ENCODE measurements at regions not wholly inside any gene's neighbourhood (a gene's known extent, or its start where the extent isn't known, plus 50 kb on each side); places are given as distances from the start of the nearest gene placed in this dataset.

DNA sequence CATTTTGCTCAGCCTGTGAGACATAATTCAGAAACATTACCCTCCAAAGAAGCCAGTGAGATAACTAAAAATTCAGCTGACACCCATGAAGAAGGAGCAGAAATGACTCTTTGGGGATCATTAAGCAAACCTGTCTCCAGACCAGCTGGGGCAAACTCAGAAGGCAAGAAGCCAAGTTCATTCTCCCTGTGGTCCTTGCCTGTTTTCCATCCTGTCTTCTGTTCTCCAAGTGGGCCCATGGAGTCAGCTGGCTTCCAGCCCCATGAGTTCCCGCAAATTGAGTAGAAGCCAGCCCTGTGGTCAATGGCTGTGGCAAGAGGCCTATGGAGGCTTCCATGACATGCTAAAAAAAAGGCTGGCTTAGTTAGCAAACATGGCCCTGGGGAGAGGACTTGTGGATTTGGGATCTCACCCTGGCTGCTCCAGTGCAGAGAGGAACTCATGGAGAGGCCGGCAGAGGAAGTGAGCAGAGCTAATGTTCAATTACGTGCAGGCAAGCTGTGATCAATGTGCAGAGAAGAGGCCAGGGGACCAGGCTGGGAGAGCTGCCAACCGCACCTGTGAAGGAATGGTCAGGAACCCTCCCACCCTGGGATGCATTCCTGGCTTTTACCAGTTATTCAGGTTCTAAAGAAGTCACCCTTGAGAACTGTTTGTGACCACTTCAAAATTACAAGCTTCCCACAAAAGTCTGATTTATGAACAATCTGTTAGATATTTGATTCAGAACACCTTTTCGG lies 229.1 kb downstream of the TSHZ3 start:
- no peaks in the 10 kb centered on the region for H3K36me3 ChIP-seq (ENCODE audit: low read depth)
- TF ChIP-seq, protein P1, sequence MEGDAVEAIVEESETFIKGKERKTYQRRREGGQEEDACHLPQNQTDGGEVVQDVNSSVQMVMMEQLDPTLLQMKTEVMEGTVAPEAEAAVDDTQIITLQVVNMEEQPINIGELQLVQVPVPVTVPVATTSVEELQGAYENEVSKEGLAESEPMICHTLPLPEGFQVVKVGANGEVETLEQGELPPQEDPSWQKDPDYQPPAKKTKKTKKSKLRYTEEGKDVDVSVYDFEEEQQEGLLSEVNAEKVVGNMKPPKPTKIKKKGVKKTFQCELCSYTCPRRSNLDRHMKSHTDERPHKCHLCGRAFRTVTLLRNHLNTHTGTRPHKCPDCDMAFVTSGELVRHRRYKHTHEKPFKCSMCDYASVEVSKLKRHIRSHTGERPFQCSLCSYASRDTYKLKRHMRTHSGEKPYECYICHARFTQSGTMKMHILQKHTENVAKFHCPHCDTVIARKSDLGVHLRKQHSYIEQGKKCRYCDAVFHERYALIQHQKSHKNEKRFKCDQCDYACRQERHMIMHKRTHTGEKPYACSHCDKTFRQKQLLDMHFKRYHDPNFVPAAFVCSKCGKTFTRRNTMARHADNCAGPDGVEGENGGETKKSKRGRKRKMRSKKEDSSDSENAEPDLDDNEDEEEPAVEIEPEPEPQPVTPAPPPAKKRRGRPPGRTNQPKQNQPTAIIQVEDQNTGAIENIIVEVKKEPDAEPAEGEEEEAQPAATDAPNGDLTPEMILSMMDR (IDR thresholded peaks at IDR 0.05) = no peak
- no peaks in the 10 kb centered on the region for H3K4me1 ChIP-seq (ENCODE audit: low read depth)
- no peaks in the 10 kb centered on the region for H3K9me3 ChIP-seq
- DNase-seq (no peak), ATAC-seq (no peak)
- intact Hi-C loops (cut with DNase I, micrococcal nuclease) = no loop called here
- H3K4me3 ChIP-seq = no peak overlapping the region

DNA sequence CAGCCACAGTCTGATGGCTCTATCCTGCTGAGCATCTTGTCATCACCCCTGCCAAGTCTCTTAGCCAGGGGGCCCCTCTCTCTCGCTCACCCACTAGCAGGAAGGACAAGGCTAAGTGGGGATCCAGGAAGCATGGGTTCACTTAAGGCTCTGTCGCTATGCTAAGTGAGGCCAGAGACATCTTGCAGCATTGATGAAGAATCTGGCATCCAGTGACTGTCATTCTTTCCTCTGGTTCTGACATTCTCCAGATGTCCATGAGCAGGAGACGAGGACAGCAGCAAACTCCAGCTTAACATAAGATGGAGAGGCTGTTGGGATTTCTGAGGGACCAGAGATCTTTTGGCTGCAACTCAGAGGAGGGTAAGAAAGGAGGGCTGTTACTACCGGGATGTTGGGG lies 230.2 kb downstream of the TSHZ3 start:
- H3K4me3 ChIP-seq = no peak overlapping the region
- no peaks in the 10 kb centered on the region for H3K36me3 ChIP-seq (ENCODE audit: low read depth)
- intact Hi-C loops (cut with DNase I, micrococcal nuclease) = no loop called here
- no peaks in the 10 kb centered on the region for H3K9me3 ChIP-seq
- DNase-seq = no peak
- ATAC-seq = no peak
- TF ChIP-seq, protein P1 (IDR thresholded peaks at IDR 0.05) = no peak
- no peaks in the 10 kb centered on the region for H3K4me1 ChIP-seq (ENCODE audit: low read depth)

DNA sequence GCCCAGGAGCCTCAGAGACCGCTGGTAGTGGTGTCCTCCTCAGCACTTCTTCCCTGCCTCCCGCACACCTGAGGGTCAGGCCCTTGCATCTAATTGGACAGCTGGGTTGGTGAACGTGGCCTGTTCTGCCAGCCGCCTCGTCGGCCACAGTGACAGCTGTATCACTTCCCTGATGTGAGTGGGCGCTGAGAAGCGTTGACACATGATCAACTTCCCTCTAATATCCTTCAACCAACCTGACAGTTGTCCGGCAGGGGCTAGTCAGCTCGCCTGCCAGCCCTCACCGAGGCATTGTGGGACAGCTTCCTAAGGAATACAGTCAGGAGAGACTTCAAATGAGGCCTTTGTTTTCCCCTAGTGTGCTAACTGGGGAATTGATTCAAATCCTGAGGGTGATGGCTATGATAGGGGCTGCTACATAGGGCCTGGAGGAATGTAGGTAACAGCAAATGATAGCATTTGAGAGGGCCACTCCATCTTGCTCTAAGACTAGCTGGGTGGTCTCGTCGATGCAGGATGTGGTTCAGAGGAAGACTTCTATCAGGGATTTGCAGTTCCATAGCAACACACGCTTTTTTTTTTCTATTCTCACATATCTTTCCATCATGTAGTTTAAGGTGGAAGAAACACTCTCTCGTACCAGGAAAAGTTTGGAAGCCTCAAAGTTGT lies 230.8 kb downstream of the TSHZ3 start:
- ATAC-seq (peak; percentile 22), DNase-seq (no peak)
- TF ChIP-seq, protein P1 (IDR thresholded peaks at IDR 0.05) = no peak
- no peaks in the 10 kb centered on the region for H3K36me3 ChIP-seq (ENCODE audit: low read depth)
- no peaks in the 10 kb centered on the region for H3K9me3 ChIP-seq
- no peak overlapping the region for H3K4me3 ChIP-seq
- H3K4me1 ChIP-seq (ENCODE audit: low read depth) = no peaks in the 10 kb centered on the region
- intact Hi-C loops (cut with DNase I, micrococcal nuclease) = no loop called here

DNA sequence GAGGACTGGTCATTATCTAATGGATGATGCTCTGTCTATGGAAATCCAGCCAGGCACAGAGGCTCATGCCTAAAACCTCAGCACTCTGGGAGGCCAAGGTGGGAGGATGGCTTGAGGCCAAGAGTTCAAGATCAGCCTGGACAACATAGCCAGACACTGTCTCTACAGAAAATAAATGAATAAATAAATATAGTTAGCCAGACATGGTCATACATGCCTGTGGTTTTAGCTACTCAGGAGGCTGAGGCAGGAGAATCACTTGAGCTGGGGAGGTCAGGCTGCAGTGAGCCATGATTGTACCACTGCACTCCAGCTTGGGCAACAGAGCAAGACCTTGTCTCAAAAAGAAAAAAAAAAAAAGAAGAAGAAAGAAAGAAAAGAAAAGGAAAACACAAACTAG lies 234.7 kb downstream of the TSHZ3 start:
- TF ChIP-seq, protein P1 (IDR thresholded peaks at IDR 0.05) = no peak
- H3K36me3 ChIP-seq (ENCODE audit: low read depth) = no peaks in the 10 kb centered on the region
- no peak overlapping the region for H3K4me3 ChIP-seq
- intact Hi-C loops (cut with DNase I, micrococcal nuclease) = no loop called here
- ATAC-seq (no peak), DNase-seq (no peak)
- no peaks in the 10 kb centered on the region for H3K4me1 ChIP-seq (ENCODE audit: low read depth)
- H3K9me3 ChIP-seq = no peaks in the 10 kb centered on the region

DNA sequence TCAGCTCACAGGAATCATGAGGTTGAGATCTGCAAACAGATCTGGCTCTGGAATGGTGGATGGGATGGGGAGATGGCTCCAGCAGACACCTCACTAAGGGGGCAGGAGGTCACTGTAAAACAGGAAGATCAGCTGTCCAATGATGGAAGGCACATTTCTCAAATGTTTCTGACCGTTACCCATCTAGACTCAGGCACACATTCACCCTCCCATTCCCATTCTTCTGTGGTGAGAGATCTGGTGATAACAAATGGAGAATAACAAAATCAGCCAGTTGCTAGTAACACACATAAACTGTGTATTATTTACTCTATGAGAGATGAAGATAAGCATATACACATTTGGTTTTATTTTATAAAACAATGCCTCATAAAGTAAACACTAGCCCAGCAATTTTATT lies 235.9 kb downstream of the TSHZ3 start:
- ATAC-seq = no peak
- Histone ChIP-seq H3K4me1 (ENCODE audit: low read depth) (no peaks in the 10 kb centered on the region), H3K36me3 (ENCODE audit: low read depth) (no peaks in the 10 kb centered on the region), H3K9me3 (no peaks in the 10 kb centered on the region), H3K4me3 (no peak overlapping the region)
- TF ChIP-seq, protein P1 (IDR thresholded peaks at IDR 0.05) = no peak
- intact Hi-C loops (cut with DNase I, micrococcal nuclease) = no loop called here
- no peak for DNase-seq
